ENCODE measurements at regions not wholly inside any gene's neighbourhood (a gene's known extent, or its start where the extent isn't known, plus 50 kb on each side); places are given as distances from the start of the nearest gene placed in this dataset.

DNA sequence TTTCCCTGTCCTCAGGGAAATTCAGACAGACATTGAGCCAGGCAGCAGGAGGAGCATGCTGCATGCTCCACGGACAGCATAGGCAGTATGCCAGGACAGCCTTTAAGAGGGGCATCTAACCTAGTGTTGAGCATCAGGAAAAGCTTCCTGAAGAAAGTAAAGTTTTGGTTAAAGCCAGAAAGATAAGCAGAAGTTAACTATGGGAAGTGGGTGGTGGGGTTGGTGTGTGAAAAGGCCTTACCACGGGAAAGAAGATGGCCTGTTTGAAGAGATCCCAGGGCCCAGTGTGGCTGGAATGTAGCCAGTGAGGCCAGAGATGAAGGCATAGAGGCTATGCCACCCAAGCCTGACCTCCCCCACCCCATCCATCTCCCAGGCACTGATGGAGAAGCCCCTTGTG lies 102.4 kb upstream of the PLXNA4 start:
- H3K36me3 Mint-ChIP-seq (ENCODE audit: unreplicated experiment), result no peaks in the 10 kb centered on the region
- H3K4me3 Mint-ChIP-seq (ENCODE audit: unreplicated experiment), result no peak overlapping the region
- H3K4me1 Mint-ChIP-seq (ENCODE audit: unreplicated experiment), result no peaks in the 10 kb centered on the region
- H3K27me3 Mint-ChIP-seq (ENCODE audit: unreplicated experiment), result peaks cover 11% of the 10 kb centered on the region
- no peak for DNase-seq (ENCODE audit: extremely low spot score, unreplicated experiment)
- TF ChIP-seq, protein P1, sequence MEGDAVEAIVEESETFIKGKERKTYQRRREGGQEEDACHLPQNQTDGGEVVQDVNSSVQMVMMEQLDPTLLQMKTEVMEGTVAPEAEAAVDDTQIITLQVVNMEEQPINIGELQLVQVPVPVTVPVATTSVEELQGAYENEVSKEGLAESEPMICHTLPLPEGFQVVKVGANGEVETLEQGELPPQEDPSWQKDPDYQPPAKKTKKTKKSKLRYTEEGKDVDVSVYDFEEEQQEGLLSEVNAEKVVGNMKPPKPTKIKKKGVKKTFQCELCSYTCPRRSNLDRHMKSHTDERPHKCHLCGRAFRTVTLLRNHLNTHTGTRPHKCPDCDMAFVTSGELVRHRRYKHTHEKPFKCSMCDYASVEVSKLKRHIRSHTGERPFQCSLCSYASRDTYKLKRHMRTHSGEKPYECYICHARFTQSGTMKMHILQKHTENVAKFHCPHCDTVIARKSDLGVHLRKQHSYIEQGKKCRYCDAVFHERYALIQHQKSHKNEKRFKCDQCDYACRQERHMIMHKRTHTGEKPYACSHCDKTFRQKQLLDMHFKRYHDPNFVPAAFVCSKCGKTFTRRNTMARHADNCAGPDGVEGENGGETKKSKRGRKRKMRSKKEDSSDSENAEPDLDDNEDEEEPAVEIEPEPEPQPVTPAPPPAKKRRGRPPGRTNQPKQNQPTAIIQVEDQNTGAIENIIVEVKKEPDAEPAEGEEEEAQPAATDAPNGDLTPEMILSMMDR (IDR thresholded peaks at IDR 0.05), result no peak
- no peaks in the 10 kb centered on the region for H3K9me3 Mint-ChIP-seq (ENCODE audit: unreplicated experiment)
- H3K27ac Mint-ChIP-seq (ENCODE audit: unreplicated experiment), result no peak overlapping the region

DNA sequence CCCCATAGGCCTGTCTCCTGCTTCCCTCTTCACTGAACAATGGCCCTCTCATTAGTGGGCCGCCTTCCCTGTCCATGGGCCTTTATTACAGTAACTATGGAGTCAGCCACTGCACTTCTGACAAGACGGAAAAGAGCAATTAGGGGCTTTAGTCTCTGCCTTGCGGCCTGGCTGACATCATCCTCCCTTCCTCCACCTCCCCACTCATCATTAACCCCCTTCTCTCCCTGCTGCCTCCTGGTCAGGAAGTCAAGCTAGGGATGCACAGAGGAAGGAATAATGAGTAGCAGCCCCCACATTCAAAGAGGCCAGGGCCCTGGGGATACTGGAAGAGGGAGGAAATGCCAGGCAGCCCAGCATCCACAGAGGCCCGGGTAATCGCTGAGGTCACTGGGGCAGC lies 101.6 kb upstream of the PLXNA4 start:
- Mint-ChIP-seq H3K4me3 (ENCODE audit: unreplicated experiment) (no peak overlapping the region), H3K9me3 (ENCODE audit: unreplicated experiment) (no peaks in the 10 kb centered on the region), H3K27me3 (ENCODE audit: unreplicated experiment) (peaks cover 10% of the 10 kb centered on the region), H3K4me1 (ENCODE audit: unreplicated experiment) (no peaks in the 10 kb centered on the region), H3K36me3 (ENCODE audit: unreplicated experiment) (no peaks in the 10 kb centered on the region), H3K27ac (ENCODE audit: unreplicated experiment) (no peak overlapping the region)
- no peak for DNase-seq (ENCODE audit: extremely low spot score, unreplicated experiment)
- TF ChIP-seq, protein P1 (IDR thresholded peaks at IDR 0.05), result no peak

DNA sequence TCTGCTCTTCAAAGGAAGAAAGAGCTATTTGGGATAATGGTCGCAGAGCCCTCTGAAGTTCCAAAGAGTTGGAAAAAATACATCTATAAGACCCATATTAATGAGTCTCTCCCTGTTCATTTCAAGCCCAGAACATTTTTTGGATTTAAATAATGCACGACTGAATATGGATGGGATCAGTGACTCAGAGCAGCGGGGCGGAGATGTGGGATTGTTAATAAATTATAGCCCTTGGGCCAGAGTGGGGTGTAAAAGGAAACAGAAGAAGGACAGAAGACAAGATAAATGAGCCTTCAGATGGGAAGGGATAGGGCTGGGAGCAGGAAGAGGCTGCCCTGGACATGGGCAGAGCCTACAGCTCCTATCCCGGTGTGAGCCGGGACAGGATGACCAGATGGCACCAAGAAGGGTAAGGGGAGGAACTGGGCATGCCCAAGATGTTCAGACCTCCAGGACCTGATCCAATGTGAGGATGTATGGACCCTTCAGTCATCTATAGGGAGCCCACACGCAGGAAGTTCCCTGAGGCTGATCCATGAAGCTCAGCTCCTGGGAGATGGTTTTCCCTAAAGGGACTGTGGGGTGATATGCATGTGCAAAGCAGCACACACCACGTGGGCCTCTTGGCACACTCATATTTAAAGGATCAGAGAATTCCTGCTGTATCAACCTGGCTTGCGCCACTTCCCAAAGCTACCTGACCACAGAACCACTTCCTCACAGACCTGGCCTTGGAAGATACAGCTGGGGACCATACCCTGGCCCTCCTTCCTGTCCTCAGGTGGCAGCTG lies 96.1 kb upstream of the PLXNA4 start:
- DNase-seq (ENCODE audit: extremely low spot score, unreplicated experiment), result no peak
- Mint-ChIP-seq H3K27ac (ENCODE audit: unreplicated experiment) (no peak overlapping the region), H3K36me3 (ENCODE audit: unreplicated experiment) (no peaks in the 10 kb centered on the region), H3K4me3 (ENCODE audit: unreplicated experiment) (no peak overlapping the region), H3K9me3 (ENCODE audit: unreplicated experiment) (no peaks in the 10 kb centered on the region), H3K27me3 (ENCODE audit: unreplicated experiment) (peaks cover 11% of the 10 kb centered on the region), H3K4me1 (ENCODE audit: unreplicated experiment) (no peaks in the 10 kb centered on the region)
- TF ChIP-seq, protein P1 (IDR thresholded peaks at IDR 0.05), result no peak

DNA sequence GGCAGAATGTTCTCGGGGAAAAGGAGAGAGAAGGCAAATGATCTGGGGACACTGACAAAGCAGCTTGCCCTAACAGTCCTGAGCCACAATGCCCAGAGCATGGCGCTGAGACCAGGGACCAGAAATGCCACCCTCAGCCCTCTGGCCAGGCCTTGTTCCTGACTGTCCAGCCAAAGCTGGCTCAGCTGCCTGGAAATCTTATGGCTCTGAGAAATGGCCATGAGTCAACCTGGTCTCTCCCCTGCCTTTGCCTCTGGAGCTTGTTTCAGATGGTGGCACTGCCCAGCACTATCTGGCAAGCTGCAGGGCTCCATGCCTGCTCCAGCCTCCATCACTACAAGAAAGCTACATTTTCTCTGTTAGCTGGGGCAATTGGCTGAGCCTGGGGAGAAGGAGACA lies 90.5 kb upstream of the PLXNA4 start:
- TF ChIP-seq, protein P1 (IDR thresholded peaks at IDR 0.05), result no peak
- peaks cover 3% of the 10 kb centered on the region for H3K4me1 Mint-ChIP-seq (ENCODE audit: unreplicated experiment)
- no peak overlapping the region for H3K27ac Mint-ChIP-seq (ENCODE audit: unreplicated experiment)
- no peak for DNase-seq (ENCODE audit: extremely low spot score, unreplicated experiment)
- H3K27me3 Mint-ChIP-seq (ENCODE audit: unreplicated experiment), result peaks cover 4% of the 10 kb centered on the region
- H3K9me3 Mint-ChIP-seq (ENCODE audit: unreplicated experiment), result no peaks in the 10 kb centered on the region
- no peak overlapping the region for H3K4me3 Mint-ChIP-seq (ENCODE audit: unreplicated experiment)
- peaks cover 4% of the 10 kb centered on the region for H3K36me3 Mint-ChIP-seq (ENCODE audit: unreplicated experiment)

DNA sequence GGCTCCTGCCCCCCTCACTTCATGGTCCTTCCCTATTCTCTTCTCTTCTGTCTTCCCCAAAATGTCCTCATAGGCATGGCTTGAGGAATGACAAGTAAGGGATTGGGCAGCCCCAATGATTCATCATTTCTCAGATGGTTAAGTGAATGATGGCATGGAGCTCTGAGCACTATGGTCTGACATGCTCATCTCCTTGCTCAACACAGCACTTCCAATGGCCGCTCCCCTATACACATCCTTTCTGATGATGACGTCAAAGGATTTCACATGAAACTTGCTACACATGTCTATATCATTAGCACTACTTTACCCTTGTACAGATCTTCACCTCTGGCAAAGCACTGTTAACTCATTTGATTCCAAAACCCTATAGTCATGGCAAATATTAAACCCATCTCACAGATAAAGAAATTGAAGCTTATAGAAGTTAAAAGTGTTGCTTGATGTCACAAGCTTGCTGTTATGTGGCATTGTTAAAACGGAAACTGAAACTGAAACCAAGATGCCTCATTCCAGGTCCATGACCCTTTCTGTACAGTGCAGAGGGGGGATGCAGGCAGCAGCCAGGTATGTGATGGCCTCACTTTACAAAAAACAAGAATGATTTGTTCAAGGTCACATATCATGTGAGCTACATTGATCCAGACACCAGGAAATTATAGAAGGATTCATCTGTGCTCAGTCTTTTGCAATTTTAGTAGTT lies 90.0 kb upstream of the PLXNA4 start:
- no peak overlapping the region for H3K27ac Mint-ChIP-seq (ENCODE audit: unreplicated experiment)
- TF ChIP-seq, protein P1 (IDR thresholded peaks at IDR 0.05), result no peak
- peaks cover 4% of the 10 kb centered on the region for H3K36me3 Mint-ChIP-seq (ENCODE audit: unreplicated experiment)
- DNase-seq (ENCODE audit: extremely low spot score, unreplicated experiment), result no peak
- H3K27me3 Mint-ChIP-seq (ENCODE audit: unreplicated experiment), result peaks cover 4% of the 10 kb centered on the region
- H3K4me3 Mint-ChIP-seq (ENCODE audit: unreplicated experiment), result no peak overlapping the region
- H3K4me1 Mint-ChIP-seq (ENCODE audit: unreplicated experiment), result peaks cover 3% of the 10 kb centered on the region
- no peaks in the 10 kb centered on the region for H3K9me3 Mint-ChIP-seq (ENCODE audit: unreplicated experiment)
